Neuronal stem cell (in vitro differentiated cells): ENCODE measurements at regions not wholly inside any gene's neighbourhood (a gene's known extent, or its start where the extent isn't known, plus 50 kb on each side); places are given as distances from the start of the nearest gene placed in this dataset.

ENCODE experiments used
- DNase-seq: peaks from one replicate; pipeline ENCODE4 v3.0.0-alpha.2; 2013; ENCODE audit warnings: low spot score
- H2AFZ ChIP-seq: one replicate; pipeline ENCODE4 v1.6.1; 2013; ENCODE audit warnings: mild to moderate bottlenecking, low read length, inconsistent platforms
- H2AK5ac ChIP-seq: 2 replicates; pipeline ENCODE4 v1.6.1; 2013; ENCODE audit warnings: low read depth, mild to moderate bottlenecking, inconsistent platforms, low read length, moderate library complexity, mixed read lengths
- H2BK120ac ChIP-seq: 2 replicates; pipeline ENCODE4 v1.6.1; 2013; ENCODE audit warnings: low read depth, mild to moderate bottlenecking, inconsistent platforms, low read length, moderate library complexity, mixed read lengths
- H2BK12ac ChIP-seq: one replicate; pipeline ENCODE4 v1.6.1; 2013; ENCODE audit warnings: low read length, inconsistent platforms
- H2BK15ac ChIP-seq: 2 replicates; pipeline ENCODE4 v1.6.1; 2013; ENCODE audit warnings: mild to moderate bottlenecking, low read length, inconsistent platforms, mixed read lengths
- H2BK5ac ChIP-seq: one replicate; pipeline ENCODE4 v1.6.1; 2013; ENCODE audit warnings: inconsistent platforms, mild to moderate bottlenecking, low read length, moderate library complexity
- H3K14ac ChIP-seq: one replicate; pipeline ENCODE4 v1.6.1; 2013; ENCODE audit warnings: low read length, inconsistent platforms
- H3K18ac ChIP-seq: 2 replicates; pipeline ENCODE4 v1.6.1; 2013; ENCODE audit warnings: low read length, inconsistent platforms
- H3K23ac ChIP-seq: 2 replicates; pipeline ENCODE4 v1.6.1; 2013; ENCODE audit warnings: low read depth, mild to moderate bottlenecking, mixed read lengths, low read length, inconsistent platforms; ENCODE audit not compliant: poor library complexity
- H3K27ac ChIP-seq: replicated peaks from 3 replicates; pipeline ENCODE4 v1.5.1; 2013; ENCODE audit warnings: low read length, inconsistent platforms
- H3K27me3 ChIP-seq, 3 experiments: 2 replicates each; pipeline ENCODE4 v1.6.1; 2013; ENCODE audit warnings: low read length in 3 of 3, mild to moderate bottlenecking in 2 of 3, inconsistent platforms in 1 of 3, low read depth in 1 of 3, mixed read lengths in 1 of 3, moderate library complexity in 1 of 3; ENCODE audit not compliant: control insufficient read depth in 3 of 3, insufficient read depth in 3 of 3
- H3K36me3 ChIP-seq, 2 donors: replicated peaks in 1 of 2; 2 replicates each; pipeline ENCODE4 v1.6.1; 2013; ENCODE audit warnings: low read length in 2 of 2; ENCODE audit not compliant: control insufficient read depth in 2 of 2, insufficient read depth in 2 of 2
- H3K4ac ChIP-seq: 2 replicates; pipeline ENCODE4 v1.6.1; 2013; ENCODE audit warnings: inconsistent platforms, mild to moderate bottlenecking, low read length, moderate library complexity
- H3K4me1 ChIP-seq, 2 donors: 1 replicate in 1 of 2; 2 replicates in 1 of 2; pipeline ENCODE4 v1.6.1; 2013; ENCODE audit warnings: low read length in 2 of 2, low read depth in 1 of 2; ENCODE audit not compliant: control insufficient read depth in 2 of 2, insufficient read depth in 1 of 2
- H3K4me2 ChIP-seq: one replicate; pipeline ENCODE4 v1.6.1; 2013; ENCODE audit warnings: mild to moderate bottlenecking, low read length, inconsistent platforms; ENCODE audit not compliant: insufficient read depth, poor library complexity, severe bottlenecking
- H3K4me3 ChIP-seq, 2 donors: 2 replicates each; pipeline ENCODE4 v1.5.1; 2013; ENCODE audit warnings: low read length in 2 of 2, mild to moderate bottlenecking in 2 of 2, inconsistent platforms in 1 of 2, moderate library complexity in 1 of 2
- H3K79me1 ChIP-seq: one replicate; pipeline ENCODE4 v1.6.1; 2013; ENCODE audit warnings: low read depth, mild to moderate bottlenecking, inconsistent platforms, low read length, moderate library complexity
- H3K9ac ChIP-seq: one replicate; pipeline ENCODE4 v1.6.1; 2013; ENCODE audit warnings: mild to moderate bottlenecking, low read depth, low read length, inconsistent platforms; ENCODE audit not compliant: poor library complexity
- H3K9me3 ChIP-seq, 2 donors: replicated peaks in 1 of 2; 2 replicates each; pipeline versions ENCODE3 to v1.6.1; 2013; ENCODE audit warnings: low read length in 2 of 2, mild to moderate bottlenecking in 2 of 2, inconsistent platforms in 1 of 2, low read depth in 1 of 2, mixed read lengths in 1 of 2, moderate library complexity in 1 of 2; ENCODE audit not compliant: control insufficient read depth in 2 of 2, insufficient read depth in 1 of 2
- H4K8ac ChIP-seq: one replicate; pipeline ENCODE4 v1.6.1; 2013; ENCODE audit warnings: low read depth, mild to moderate bottlenecking, inconsistent platforms, low read length, moderate library complexity
- H4K91ac ChIP-seq: one replicate; pipeline ENCODE4 v1.6.1; 2013; ENCODE audit warnings: low read length, low read depth, mild to moderate bottlenecking, inconsistent platforms; ENCODE audit not compliant: poor library complexity
- WGBS, 2 donors: extraction: QIAGEN DNeasy Blood & Tissue Kit; methylation state at CpG; one replicate each; pipeline ENCODE4 v1.1.7; 2013; ENCODE audit warnings: missing lambda C conversion rate in 2 of 2, mixed read lengths in 1 of 2; ENCODE audit not compliant: insufficient read length in 2 of 2, insufficient replicate concordance in 1 of 2; ENCODE audit errors: extremely low coverage in 2 of 2; 5-methylcytosine and 5-hydroxymethylcytosine counted together

- no peak overlapping the region for H3K27ac ChIP-seq
- no CpG with 5 or more reads among the region's 3 CpGs for WGBS, 2 donors
- H2BK15ac ChIP-seq = no peak overlapping the region
- H3K4me1 ChIP-seq = no peaks in the 10 kb centered on the region
- no peak overlapping the region for H4K8ac ChIP-seq
- no peak overlapping the region for H2BK12ac ChIP-seq
- H2BK120ac ChIP-seq = no peak overlapping the region
- H2AFZ ChIP-seq = no peak overlapping the region
- H2AK5ac ChIP-seq = no peak overlapping the region
- H3K4ac ChIP-seq = no peak overlapping the region
- H3K4me3 ChIP-seq = no peak overlapping the region
- no peak overlapping the region for H2BK5ac ChIP-seq
- H3K14ac ChIP-seq = no peak overlapping the region
- no peaks in the 10 kb centered on the region for H3K79me1 ChIP-seq
- H3K9ac ChIP-seq = no peak overlapping the region
- no peak overlapping the region for H3K23ac ChIP-seq
- no peaks in the 10 kb centered on the region for H3K9me3 ChIP-seq
- no peaks in the 10 kb centered on the region for H3K36me3 ChIP-seq
- no peak overlapping the region for H3K18ac ChIP-seq
- H4K91ac ChIP-seq = no peak overlapping the region
- no peaks in the 10 kb centered on the region for H3K27me3 ChIP-seq
- no peak for DNase-seq
- no peak overlapping the region for H3K4me2 ChIP-seq
Observed at GRCh38 chr5:83839788-83840187, 119.1 kb upstream of the HAPLN1 start.

DNA sequence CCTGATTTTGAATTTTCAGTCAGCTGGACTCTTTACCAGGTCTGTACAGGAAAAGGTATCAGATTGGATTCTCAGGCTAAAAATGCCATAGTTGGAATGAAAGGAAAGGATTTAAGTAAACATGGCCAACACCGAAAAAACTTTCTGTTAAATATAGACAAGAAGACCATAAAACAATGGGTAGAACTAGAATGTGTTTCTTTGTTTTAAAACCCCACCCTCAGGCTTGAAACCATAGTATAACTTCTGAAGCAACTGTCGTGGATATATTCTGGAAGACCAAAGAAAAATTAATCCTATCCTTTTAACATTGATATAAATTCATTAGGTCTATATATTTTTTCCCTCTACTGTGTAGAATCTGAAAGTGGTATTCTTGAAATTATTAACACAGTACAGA, 118.6 kb upstream of the HAPLN1 start:
- Histone ChIP-seq H3K14ac (no peak overlapping the region), H3K4me2 (no peak overlapping the region), H3K23ac (no peak overlapping the region), H3K18ac (no peak overlapping the region), H2AK5ac (no peak overlapping the region), H4K91ac (no peak overlapping the region), H2BK12ac (no peak overlapping the region), H3K4me3 (no peak overlapping the region), H2BK120ac (no peak overlapping the region), H2BK15ac (no peak overlapping the region), H3K4me1 (no peaks in the 10 kb centered on the region), H3K27me3 (no peaks in the 10 kb centered on the region), H3K79me1 (no peaks in the 10 kb centered on the region), H2BK5ac (no peak overlapping the region), H3K36me3 (no peaks in the 10 kb centered on the region), H2AFZ (no peak overlapping the region), H3K27ac (no peak overlapping the region), H3K9ac (no peak overlapping the region), H3K4ac (no peak overlapping the region), H4K8ac (no peak overlapping the region), H3K9me3 (no peaks in the 10 kb centered on the region)
- WGBS, 2 donors = no CpG with 5 or more reads among the region's 2 CpGs
- DNase-seq = no peak

DNA sequence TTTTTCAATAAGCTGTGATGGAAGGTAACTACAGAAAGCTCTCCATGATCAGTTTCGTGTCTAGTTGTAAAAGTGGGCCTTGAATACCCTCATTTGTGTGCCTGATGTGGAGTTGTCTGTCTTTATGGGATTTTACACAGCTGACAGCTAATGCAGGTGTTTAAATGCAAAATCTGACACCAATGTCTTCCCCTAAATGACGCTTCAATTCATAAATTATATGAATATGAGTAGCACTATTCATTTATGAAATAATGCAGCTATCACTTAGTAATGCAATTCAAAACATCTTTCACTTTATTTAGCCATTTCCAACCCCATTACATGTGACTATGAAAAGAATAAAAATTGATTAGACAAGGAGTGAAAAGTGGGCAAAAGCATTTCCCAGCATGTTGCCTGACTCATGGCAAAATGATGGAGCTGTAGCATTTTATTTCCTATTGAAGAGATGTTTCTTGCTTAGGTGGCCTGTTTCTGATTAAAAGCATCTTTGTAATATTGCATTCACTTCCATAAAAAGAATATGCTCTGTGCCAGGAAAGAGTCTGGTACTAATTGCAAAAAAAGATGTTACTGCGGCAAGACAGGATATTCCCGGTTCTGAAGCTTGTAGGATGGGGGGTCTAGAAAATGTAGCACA, 116.7 kb upstream of the HAPLN1 start:
- H4K91ac ChIP-seq = no peak overlapping the region
- H3K27ac ChIP-seq = no peak overlapping the region
- no peak overlapping the region for H2BK5ac ChIP-seq
- no peak overlapping the region for H3K4ac ChIP-seq
- no peak overlapping the region for H3K14ac ChIP-seq
- H2BK12ac ChIP-seq = no peak overlapping the region
- H3K9ac ChIP-seq = no peak overlapping the region
- no CpG with 5 or more reads among the region's 4 CpGs for WGBS, 2 donors
- no peaks in the 10 kb centered on the region for H3K36me3 ChIP-seq
- no peak overlapping the region for H3K23ac ChIP-seq
- no peaks in the 10 kb centered on the region for H3K4me1 ChIP-seq
- no peak overlapping the region for H2BK15ac ChIP-seq
- no peak overlapping the region for H2AFZ ChIP-seq
- DNase-seq = no peak
- H3K79me1 ChIP-seq = no peaks in the 10 kb centered on the region
- H3K4me3 ChIP-seq = no peak overlapping the region
- H3K4me2 ChIP-seq = no peak overlapping the region
- no peak overlapping the region for H3K18ac ChIP-seq
- H4K8ac ChIP-seq = no peak overlapping the region
- no peak overlapping the region for H2BK120ac ChIP-seq
- no peaks in the 10 kb centered on the region for H3K9me3 ChIP-seq
- H2AK5ac ChIP-seq = no peak overlapping the region
- no peaks in the 10 kb centered on the region for H3K27me3 ChIP-seq

- no peak overlapping the region for H2AK5ac ChIP-seq
- H3K4me3 ChIP-seq = no peak overlapping the region
- no peaks in the 10 kb centered on the region for H3K79me1 ChIP-seq
- no peak overlapping the region for H3K23ac ChIP-seq
- no peak overlapping the region for H3K14ac ChIP-seq
- no peak overlapping the region for H2BK120ac ChIP-seq
- H3K27me3 ChIP-seq = no peaks in the 10 kb centered on the region
- DNase-seq = no peak
- H4K91ac ChIP-seq = no peak overlapping the region
- H3K9ac ChIP-seq = no peak overlapping the region
- H2BK15ac ChIP-seq = no peak overlapping the region
- H2BK5ac ChIP-seq = no peak overlapping the region
- H3K27ac ChIP-seq = no peak overlapping the region
- no peak overlapping the region for H2BK12ac ChIP-seq
- no peak overlapping the region for H3K18ac ChIP-seq
- H2AFZ ChIP-seq = no peak overlapping the region
- WGBS, 2 donors = no CpG with 5 or more reads among the region's 5 CpGs
- no peak overlapping the region for H4K8ac ChIP-seq
- no peaks in the 10 kb centered on the region for H3K36me3 ChIP-seq
- no peak overlapping the region for H3K4ac ChIP-seq
- no peaks in the 10 kb centered on the region for H3K4me1 ChIP-seq
- H3K9me3 ChIP-seq = no peaks in the 10 kb centered on the region
- no peak overlapping the region for H3K4me2 ChIP-seq
Observed at GRCh38 chr5:83834306-83834705, 113.7 kb upstream of the HAPLN1 start.
